Endothelial cell of umbilical vein (primary cell): ENCODE measurements at regions not wholly inside any gene's neighbourhood (a gene's known extent, or its start where the extent isn't known, plus 50 kb on each side); places are given as distances from the start of the nearest gene placed in this dataset.

Source experiments
- FOS ChIP-seq: IDR thresholded peaks from 2 replicates; pipeline ENCODE4 v1.6.1; 2011; ENCODE audit warnings: mild to moderate bottlenecking, low read length, moderate library complexity, borderline replicate concordance; ENCODE audit not compliant: insufficient read depth
- POLR2A ChIP-seq: IDR thresholded peaks from 2 replicates; pipeline ENCODE4 v1.6.1; 2012; ENCODE audit warnings: low read depth, mild to moderate bottlenecking, control low read depth, low read length
- POLR2AphosphoS5 ChIP-seq: IDR thresholded peaks from 2 replicates; pipeline ENCODE4 v1.6.1; 2012; ENCODE audit warnings: low read depth, mild to moderate bottlenecking, control low read depth, low read length, moderate library complexity; ENCODE audit not compliant: insufficient read depth
- TF ChIP-seq, protein P1 (sequence below), 2 donors: IDR thresholded peaks; 1 replicate in 1 of 2; 2 replicates in 1 of 2; pipeline ENCODE4 v1.5.1; 2011; ENCODE audit warnings: low read length in 2 of 2, mild to moderate bottlenecking in 2 of 2, moderate library complexity in 2 of 2, control low read depth in 1 of 2, inconsistent platforms in 1 of 2, low read depth in 1 of 2; ENCODE audit not compliant: insufficient read depth in 1 of 2; ENCODE audit errors: extremely low read depth in 1 of 2

DNA sequence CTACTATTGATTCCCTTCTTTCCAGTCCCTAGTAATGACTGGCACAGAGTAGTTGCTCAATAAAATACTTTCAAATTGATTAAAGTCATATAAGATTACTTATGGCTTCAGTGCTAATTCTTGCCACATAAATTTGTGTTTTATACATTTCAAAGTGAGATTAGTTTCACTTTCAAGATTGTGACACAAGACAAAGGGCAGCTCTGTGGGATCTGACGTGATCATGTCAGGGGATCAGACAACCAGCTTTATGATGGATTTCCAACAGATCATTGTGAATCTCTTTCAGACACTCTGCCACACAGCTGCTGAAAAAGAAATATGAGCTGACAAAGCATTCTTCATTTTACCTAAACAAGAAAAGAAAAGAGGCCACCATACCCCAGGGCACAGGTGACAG, 73.4 kb upstream of the POMP start:
- TF ChIP-seq POLR2A (no peak), FOS (no peak), POLR2AphosphoS5 (no peak)
- TF ChIP-seq, protein P1, sequence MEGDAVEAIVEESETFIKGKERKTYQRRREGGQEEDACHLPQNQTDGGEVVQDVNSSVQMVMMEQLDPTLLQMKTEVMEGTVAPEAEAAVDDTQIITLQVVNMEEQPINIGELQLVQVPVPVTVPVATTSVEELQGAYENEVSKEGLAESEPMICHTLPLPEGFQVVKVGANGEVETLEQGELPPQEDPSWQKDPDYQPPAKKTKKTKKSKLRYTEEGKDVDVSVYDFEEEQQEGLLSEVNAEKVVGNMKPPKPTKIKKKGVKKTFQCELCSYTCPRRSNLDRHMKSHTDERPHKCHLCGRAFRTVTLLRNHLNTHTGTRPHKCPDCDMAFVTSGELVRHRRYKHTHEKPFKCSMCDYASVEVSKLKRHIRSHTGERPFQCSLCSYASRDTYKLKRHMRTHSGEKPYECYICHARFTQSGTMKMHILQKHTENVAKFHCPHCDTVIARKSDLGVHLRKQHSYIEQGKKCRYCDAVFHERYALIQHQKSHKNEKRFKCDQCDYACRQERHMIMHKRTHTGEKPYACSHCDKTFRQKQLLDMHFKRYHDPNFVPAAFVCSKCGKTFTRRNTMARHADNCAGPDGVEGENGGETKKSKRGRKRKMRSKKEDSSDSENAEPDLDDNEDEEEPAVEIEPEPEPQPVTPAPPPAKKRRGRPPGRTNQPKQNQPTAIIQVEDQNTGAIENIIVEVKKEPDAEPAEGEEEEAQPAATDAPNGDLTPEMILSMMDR (IDR thresholded peaks at IDR 0.05; ENCODE audit: extremely low read depth in 1 of 2, insufficient read depth in 1 of 2, low read depth in 1 of 2, low read length in 2 of 2): no peak
